HUES64 (cell line): ENCODE measurements at regions not wholly inside any gene's neighbourhood (a gene's known extent, or its start where the extent isn't known, plus 50 kb on each side); places are given as distances from the start of the nearest gene placed in this dataset.

Experiments used
- H3K27ac ChIP-seq: 2 replicates; pipeline ENCODE4 v1.7.0; 2013; ENCODE audit warnings: low read depth, low read length, inconsistent platforms
- H3K27me3 ChIP-seq: 2 replicates; pipeline ENCODE4 v1.6.1; 2013; ENCODE audit warnings: mild to moderate bottlenecking, low read length; ENCODE audit not compliant: insufficient read depth
- H3K36me3 ChIP-seq: 2 replicates; pipeline ENCODE4 v1.6.1; 2013; ENCODE audit warnings: mild to moderate bottlenecking, low read length; ENCODE audit not compliant: insufficient read depth
- H3K4me1 ChIP-seq: 2 replicates; pipeline ENCODE4 v1.6.1; 2013; ENCODE audit warnings: mild to moderate bottlenecking, low read length, moderate library complexity; ENCODE audit not compliant: insufficient read depth
- H3K4me3 ChIP-seq: 2 replicates; pipeline ENCODE4 v1.5.1; 2013; ENCODE audit warnings: mild to moderate bottlenecking, low read length, moderate library complexity
- H3K9ac ChIP-seq: 2 replicates; pipeline ENCODE4 v1.6.1; 2013; ENCODE audit warnings: mild to moderate bottlenecking, low read depth, low read length
- H3K9me3 ChIP-seq: 2 replicates; pipeline ENCODE4 v1.6.1; 2013; ENCODE audit warnings: low read depth, low read length; ENCODE audit not compliant: insufficient read depth
- WGBS: fragments of 150-250, 120-280 bp; methylation state at CpG from one replicate; pipeline ENCODE4 v1.1.7; 2013; ENCODE audit warnings: missing lambda C conversion rate; 5-methylcytosine and 5-hydroxymethylcytosine counted together

- no peaks in the 10 kb centered on the region for H3K36me3 ChIP-seq
- H3K9ac ChIP-seq: no peak overlapping the region
- peaks cover 40% of the 10 kb centered on the region for H3K27me3 ChIP-seq
- H3K4me3 ChIP-seq: no peak overlapping the region
- WGBS: 84% methylated on average over 9 of the region's 9 CpGs
- peaks cover 30% of the 10 kb centered on the region for H3K4me1 ChIP-seq
- no peaks in the 10 kb centered on the region for H3K9me3 ChIP-seq
- no peak overlapping the region for H3K27ac ChIP-seq
Observed at GRCh38 chr17:36730095-36730808, 128.9 kb downstream of the MRM1 start.

GRCh38 chr17:36730857-36731490 lies 129.6 kb downstream of the MRM1 start:
- no peak overlapping the region for H3K27ac ChIP-seq
- 85% methylated on average over 6 of the region's 6 CpGs for WGBS
- peaks cover 30% of the 10 kb centered on the region for H3K4me1 ChIP-seq

GRCh38 chr17:36731811-36732210 lies 130.4 kb downstream of the MRM1 start:
- H3K27ac ChIP-seq: no peak overlapping the region; the same call in 1 of the 2 replicates
- H3K27me3 ChIP-seq: peaks cover 34% of the 10 kb centered on the region
- no peak overlapping the region for H3K4me3 ChIP-seq
- H3K9ac ChIP-seq: no peak overlapping the region
- H3K4me1 ChIP-seq: peaks cover 30% of the 10 kb centered on the region
- no peaks in the 10 kb centered on the region for H3K36me3 ChIP-seq
- no peaks in the 10 kb centered on the region for H3K9me3 ChIP-seq
- 9% methylated on average over 10 of the region's 10 CpGs for WGBS

More at GRCh38 chr17:36730857-36731490, 129.6 kb downstream of the MRM1 start:
- Histone ChIP-seq H3K36me3 (no peaks in the 10 kb centered on the region), H3K9ac (no peak overlapping the region), H3K4me3 (no peak overlapping the region), H3K27me3 (peaks cover 40% of the 10 kb centered on the region), H3K9me3 (no peaks in the 10 kb centered on the region)

- H3K4me3 ChIP-seq: no peak overlapping the region
- H3K36me3 ChIP-seq: no peaks in the 10 kb centered on the region
- no peak overlapping the region for H3K27ac ChIP-seq
- no peak overlapping the region for H3K9ac ChIP-seq
- H3K4me1 ChIP-seq: peaks cover 30% of the 10 kb centered on the region
- no peaks in the 10 kb centered on the region for H3K9me3 ChIP-seq
- H3K27me3 ChIP-seq: peaks cover 29% of the 10 kb centered on the region
- 89% methylated on average over 5 of the region's 5 CpGs for WGBS
Observed at GRCh38 chr17:36732351-36732750, 131.0 kb downstream of the MRM1 start.

GRCh38 chr17:36736201-36737156 lies 135.1 kb downstream of the MRM1 start:
- peaks cover 6% of the 10 kb centered on the region; the same call in 1 of the 2 replicates for H3K27me3 ChIP-seq
- no peak overlapping the region for H3K4me3 ChIP-seq
- WGBS: 91% methylated on average over 15 of the region's 15 CpGs

GRCh38 chr17:36739208-36739607 lies 137.8 kb downstream of the MRM1 start:
- H3K4me1 ChIP-seq: peaks cover 9% of the 10 kb centered on the region
- no peak overlapping the region for H3K4me3 ChIP-seq
- no peaks in the 10 kb centered on the region for H3K27me3 ChIP-seq
- H3K9me3 ChIP-seq: no peaks in the 10 kb centered on the region
- no peak overlapping the region for H3K27ac ChIP-seq
- H3K36me3 ChIP-seq: no peaks in the 10 kb centered on the region
- 91% methylated on average over 6 of the region's 6 CpGs for WGBS
- H3K9ac ChIP-seq: no peak overlapping the region

More at GRCh38 chr17:36736201-36737156, 135.1 kb downstream of the MRM1 start:
- H3K27ac ChIP-seq: no peak overlapping the region
- H3K4me1 ChIP-seq: peaks cover 12% of the 10 kb centered on the region
- H3K9me3 ChIP-seq: no peaks in the 10 kb centered on the region
- H3K36me3 ChIP-seq: no peaks in the 10 kb centered on the region
- no peak overlapping the region for H3K9ac ChIP-seq

GRCh38 chr17:36740157-36740556 lies 138.8 kb downstream of the MRM1 start:
- H3K4me3 ChIP-seq: no peak overlapping the region
- no peaks in the 10 kb centered on the region for H3K9me3 ChIP-seq
- no peak overlapping the region for H3K27ac ChIP-seq
- no peak overlapping the region; the same call in 1 of the 2 replicates for H3K9ac ChIP-seq
- H3K4me1 ChIP-seq: peaks cover 9% of the 10 kb centered on the region
- H3K36me3 ChIP-seq: no peaks in the 10 kb centered on the region
- 91% methylated on average over 8 of the region's 8 CpGs for WGBS
- no peaks in the 10 kb centered on the region for H3K27me3 ChIP-seq

GRCh38 chr17:36741019-36741902 lies 139.9 kb downstream of the MRM1 start:
- H3K27me3 ChIP-seq: no peaks in the 10 kb centered on the region
- no peaks in the 10 kb centered on the region for H3K36me3 ChIP-seq
- peaks cover 9% of the 10 kb centered on the region for H3K4me1 ChIP-seq
- H3K27ac ChIP-seq: no peak overlapping the region
- H3K9ac ChIP-seq: no peak overlapping the region
- 88% methylated on average over 6 of the region's 6 CpGs for WGBS
- H3K9me3 ChIP-seq: no peaks in the 10 kb centered on the region
- no peak overlapping the region for H3K4me3 ChIP-seq

GRCh38 chr17:36742267-36743000 lies 141.1 kb downstream of the MRM1 start:
- H3K4me3 ChIP-seq: no peak overlapping the region
- peaks cover 9% of the 10 kb centered on the region for H3K4me1 ChIP-seq
- no peak overlapping the region for H3K9ac ChIP-seq
- H3K36me3 ChIP-seq: no peaks in the 10 kb centered on the region
- no peaks in the 10 kb centered on the region for H3K9me3 ChIP-seq
- WGBS: 73% methylated on average over 16 of the region's 18 CpGs
- H3K27ac ChIP-seq: no peak overlapping the region
- no peaks in the 10 kb centered on the region for H3K27me3 ChIP-seq

GRCh38 chr17:36743130-36743529 lies 141.7 kb downstream of the MRM1 start:
- Histone ChIP-seq H3K4me1 (peaks cover 9% of the 10 kb centered on the region), H3K27me3 (no peaks in the 10 kb centered on the region), H3K27ac (no peak overlapping the region), H3K4me3 (no peak overlapping the region), H3K9ac (no peak overlapping the region), H3K36me3 (no peaks in the 10 kb centered on the region), H3K9me3 (no peaks in the 10 kb centered on the region)
- 72% methylated on average over 7 of the region's 7 CpGs for WGBS
